GM18867 (cell line): ENCODE measurements at regions not wholly inside any gene's neighbourhood (a gene's known extent, or its start where the extent isn't known, plus 50 kb on each side); places are given as distances from the start of the nearest gene placed in this dataset.
"Not testable (repeated sequence)": the region's sequence is repeated elsewhere in the genome, so short reads cannot be mapped to it uniquely, and the experiment has no call there.

Experiments used
- ATAC-seq: cut with Tn5 transposase; IDR thresholded peaks from one replicate; pipeline ENCODE4 v1.9.1; 2021; ENCODE audit warnings: mild to moderate bottlenecking, moderate library complexity; ENCODE audit not compliant: unreplicated experiment

DNA sequence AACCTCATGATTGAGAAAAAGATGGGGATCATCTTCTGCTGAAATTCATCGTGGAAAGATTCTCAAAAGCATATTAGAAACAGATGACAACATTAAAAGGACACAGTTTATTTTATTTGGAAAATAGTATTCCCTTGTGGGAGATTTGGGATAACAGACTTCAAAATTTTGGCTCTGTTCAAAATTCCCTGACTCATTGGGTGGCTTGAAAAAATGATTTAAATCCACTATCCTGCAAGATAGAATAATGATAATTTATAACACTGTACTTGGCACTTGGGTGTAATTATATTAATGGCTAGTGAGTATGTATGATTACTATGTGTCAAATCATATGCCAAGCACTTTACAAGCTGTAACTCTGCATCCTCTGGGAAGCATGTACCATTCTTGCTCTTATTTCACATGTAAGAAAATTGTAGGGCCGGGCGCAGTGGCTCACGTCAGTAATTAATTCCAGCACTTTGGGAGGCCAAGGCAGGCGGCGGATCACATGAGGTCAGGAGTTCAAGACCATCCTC lies 128.8 kb downstream of the LMNTD1 start:
- ATAC-seq: no peak

DNA sequence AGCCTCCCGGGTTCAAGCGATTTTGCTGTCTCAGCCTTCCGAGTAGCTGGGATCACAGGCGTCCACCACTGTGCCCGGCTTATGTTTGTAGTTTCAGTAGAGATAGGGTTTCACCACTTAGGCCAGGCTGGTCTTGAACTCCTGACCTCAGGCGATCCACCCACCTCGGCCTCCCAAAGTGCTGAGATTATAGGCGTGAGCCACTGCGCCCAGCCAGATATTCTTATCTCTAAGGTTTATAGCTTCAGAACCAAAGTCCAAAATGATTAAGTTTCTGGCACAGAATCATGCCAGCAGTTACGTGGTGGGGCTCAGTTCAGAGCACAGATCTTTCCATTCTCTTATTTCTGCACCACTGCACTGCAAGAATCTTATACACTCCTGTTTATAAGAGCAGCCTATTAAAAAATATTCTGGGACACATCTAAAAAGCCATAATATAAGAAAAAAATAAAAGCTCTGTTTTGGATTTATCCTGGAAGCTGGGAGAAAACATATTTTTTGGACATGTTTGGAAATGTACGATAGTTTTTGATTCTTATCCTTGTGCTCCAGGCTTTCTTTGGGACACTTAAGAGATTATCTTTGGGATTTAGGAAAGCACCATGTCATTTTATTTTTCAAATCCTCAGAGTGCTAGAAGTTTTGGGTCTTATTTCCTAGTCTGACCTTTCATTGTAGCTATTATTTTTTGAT lies 129.6 kb downstream of the LMNTD1 start:
- no peak for ATAC-seq

DNA sequence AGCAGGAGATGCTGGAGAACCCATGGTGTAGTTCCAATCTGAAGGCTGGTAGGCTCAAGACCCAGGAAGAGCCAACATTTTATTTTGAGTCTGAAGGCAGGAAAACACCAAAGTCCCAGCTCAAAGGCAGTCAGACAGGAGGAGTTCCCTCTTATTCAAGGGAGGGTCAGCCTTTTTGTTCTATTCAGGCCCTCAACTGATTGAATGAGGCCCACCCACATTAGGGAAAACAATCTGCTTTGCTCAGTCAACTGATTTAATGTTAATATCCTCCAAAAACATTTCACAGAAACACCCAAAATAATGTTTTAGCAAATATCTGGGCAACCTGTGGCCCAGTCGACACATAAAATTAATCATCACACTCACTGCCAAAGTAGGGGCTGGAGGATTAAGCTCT lies 130.8 kb downstream of the LMNTD1 start:
- ATAC-seq: no peak

DNA sequence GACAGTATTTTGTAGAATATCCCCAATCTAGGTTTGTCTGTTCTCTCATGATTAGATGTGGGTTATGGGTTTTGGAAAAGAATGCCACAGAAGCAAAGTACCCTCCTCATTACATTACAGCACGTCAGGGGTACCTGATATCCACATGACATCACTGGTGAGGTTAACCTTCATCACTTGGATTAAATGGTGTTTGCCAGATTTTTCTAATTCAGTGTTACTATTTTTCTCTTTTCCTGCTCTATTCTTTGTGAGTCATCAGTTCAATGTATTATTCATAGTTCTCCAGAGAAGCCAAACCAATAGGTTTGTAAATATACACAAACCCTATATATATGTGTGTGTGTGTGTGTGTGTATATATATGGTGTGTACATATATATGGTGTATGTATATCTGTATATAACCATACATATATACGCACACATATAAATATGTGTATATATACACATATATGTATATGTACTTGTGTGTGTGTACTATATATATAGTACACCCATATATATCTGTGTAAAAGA lies 131.4 kb downstream of the LMNTD1 start:
- ATAC-seq: no peak

DNA sequence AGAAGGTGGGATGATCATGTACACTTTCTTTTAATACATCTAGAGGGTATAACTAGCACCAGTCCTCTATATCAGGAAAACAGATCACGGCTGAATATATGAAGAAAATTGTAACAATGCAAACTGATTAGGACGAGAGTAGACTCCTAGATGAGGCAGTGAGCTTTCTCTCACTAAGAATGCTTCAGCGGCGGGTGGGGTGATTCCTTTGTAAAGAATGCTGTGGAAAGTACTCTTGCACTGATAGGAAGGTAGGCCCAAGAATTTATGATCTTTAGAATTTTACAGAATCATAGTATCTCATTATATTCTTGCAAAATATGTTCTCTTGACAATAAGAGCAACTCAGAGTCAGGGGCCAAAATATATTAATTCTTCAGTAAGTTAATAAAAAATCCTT lies 133.0 kb downstream of the LMNTD1 start:
- ATAC-seq: no peak

DNA sequence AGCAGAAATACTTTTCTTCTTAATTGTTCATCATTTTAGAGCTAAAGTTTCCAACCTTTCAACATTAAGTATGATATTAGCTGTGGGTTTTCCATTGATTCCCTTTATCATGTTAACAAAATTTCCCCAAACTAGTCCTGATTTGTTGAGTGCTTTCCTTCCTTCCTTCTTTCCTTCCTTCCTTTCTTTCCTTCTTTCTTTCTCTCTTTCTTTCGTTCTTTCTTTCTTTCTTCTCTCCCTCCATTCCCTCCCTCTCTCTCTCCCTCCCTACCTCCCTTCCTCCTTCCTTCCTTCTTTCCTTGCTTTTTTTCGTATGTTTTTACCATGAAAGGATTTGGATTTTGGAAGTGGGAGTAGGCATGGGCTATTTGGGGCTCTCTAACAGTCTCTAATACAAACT lies 133.5 kb downstream of the LMNTD1 start:
- no peak for ATAC-seq

DNA sequence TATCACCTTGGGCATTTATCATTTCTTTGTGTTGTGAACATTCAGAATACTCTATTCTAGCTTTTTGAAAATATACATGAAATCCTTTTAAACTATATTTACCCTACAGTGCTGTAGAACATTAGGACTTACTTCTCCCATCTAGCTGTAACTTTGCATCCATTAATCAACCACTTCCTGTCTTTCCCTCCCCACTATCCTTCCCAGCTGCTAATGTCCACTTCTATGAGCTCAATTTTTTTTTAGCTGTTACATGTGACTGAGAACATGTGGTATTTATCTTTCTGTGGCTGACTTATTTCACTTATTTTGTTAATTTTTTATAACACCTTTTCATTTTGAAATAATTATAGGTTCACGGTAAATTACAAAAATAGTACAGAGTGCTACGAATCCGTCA lies 136.0 kb downstream of the LMNTD1 start:
- ATAC-seq: no peak

DNA sequence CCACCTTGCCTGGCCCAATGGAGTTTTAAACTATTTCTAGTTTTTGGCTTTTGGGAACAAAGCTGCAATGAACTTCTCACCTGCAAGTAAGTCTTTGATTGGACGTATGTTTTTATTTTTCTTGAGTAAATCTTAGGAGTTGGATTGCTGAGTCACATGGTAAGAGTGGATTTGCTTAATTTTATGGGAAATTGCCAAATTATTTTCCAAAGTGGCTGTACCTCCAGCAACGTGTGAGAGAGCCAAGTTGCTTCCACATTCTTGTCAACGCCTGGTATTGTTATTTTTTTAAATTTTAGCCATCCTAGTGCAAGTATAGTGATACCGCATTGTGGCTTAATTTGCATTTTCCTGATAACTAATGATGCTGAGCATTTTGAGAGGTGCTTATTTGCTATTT lies 136.6 kb downstream of the LMNTD1 start:
- ATAC-seq: no peak

DNA sequence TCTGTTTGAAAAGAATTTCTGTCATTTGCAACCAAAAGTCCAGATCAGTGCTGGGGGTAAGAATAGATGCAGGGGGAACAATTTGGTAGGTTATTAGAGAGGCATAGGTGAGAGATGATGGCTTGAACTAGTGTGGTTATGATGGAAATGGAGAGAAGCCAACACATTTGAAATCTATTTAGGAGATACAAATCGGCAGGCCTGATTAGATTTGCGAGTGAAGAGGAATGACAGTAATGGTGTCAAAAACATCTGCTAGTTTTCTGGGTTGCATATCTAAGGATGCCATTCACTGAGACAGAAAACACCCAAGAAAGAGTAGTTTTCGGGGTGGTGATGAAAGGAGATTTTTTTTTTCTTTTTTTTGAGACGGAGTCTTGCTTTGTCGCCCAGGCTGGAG lies 138.1 kb downstream of the LMNTD1 start:
- ATAC-seq: no peak

DNA sequence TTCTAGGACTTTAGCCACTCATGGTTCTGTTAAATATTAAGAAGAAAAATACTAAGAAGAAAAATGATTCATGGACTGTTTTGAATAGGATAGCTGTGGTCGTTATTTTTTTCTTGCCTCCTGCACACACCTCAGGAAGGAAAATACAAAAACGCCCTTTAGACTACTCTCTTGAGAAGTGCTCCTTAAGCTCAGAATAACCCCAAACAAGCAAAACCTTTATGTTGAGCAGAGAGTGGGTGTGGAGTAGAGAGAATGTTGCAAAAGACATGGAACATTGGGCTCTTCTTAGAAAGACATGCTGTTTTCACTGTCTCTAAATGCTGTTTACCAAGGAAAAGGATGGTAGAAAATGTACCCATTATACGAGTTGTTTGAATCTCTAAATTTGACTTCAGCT lies 140.3 kb downstream of the LMNTD1 start:
- ATAC-seq: no peak

DNA sequence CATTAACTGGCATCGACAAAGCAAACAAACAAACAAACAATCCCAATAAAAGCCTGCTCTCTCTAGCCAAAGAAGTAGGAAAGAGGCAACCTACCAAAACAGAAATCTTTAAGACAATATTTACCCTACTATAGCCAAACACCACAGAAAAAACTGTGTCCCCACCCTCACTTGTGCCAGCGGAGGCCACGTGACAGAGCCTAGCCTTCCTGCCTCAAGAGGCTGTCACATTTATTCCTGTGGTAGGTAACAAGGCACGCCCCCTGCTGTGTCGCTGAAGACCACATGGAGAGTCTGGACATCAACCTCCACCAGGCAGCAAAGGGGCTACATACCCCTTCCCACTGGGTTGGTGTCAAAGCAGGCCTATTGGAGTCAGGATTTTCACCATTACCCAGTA lies 148.1 kb downstream of the LMNTD1 start:
- no peak for ATAC-seq

DNA sequence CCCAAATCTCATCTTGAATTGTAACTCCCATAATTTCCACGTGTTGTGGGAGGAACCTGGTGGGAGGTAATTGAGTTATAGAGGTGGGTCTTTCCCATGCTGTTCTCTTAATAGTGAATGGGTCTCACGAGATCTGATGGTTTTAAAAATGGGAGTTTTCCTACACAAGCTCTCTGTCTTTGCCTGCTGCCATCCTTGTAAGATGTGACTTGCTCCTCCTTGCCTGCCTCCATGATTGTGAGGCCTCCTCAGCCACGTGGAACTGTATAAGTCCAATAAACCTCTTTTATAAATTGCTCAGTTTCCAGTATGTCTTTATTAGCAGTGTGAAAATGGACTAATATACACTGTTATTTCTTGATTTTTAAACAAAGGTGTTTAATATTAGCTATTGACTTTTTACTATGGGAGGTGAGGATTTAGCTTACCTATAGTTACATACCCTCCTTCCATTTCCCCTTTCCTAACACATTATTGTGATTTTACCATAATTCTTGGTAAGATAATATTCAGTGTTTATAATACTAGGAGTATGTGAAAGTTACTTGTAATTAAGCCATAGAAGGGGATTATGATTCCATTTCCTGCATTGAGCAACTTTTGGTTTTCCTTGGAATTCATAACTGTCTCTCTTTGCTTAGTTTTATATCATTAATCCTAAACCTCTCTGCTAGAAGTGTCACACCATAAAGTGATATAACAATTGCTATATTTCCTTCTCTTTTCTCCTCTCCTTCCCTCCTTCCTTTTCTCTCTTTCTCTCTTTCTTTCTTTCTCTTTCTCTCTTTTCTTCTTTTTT lies 151.0 kb upstream of the KRAS start:
- ATAC-seq: no peak

DNA sequence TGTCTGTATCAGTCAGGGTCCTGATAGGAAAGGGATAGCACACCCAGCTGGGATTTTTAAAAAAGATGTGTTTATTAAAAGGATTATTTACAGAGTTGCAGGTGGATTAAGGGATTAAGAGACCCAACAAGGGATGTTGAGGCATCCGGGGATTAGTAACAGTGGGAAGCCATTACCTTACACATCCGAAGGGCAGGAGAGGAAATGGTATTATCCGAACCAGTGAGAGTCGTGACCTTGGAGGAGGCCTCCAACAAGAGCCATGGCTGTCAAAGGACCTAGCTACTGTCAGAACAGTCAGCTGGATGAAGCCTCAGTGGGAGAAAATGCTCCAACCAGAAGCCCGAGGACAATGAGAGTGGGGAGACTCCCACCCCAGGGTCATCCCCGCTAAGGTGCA lies 146.3 kb upstream of the KRAS start:
- no peak for ATAC-seq

DNA sequence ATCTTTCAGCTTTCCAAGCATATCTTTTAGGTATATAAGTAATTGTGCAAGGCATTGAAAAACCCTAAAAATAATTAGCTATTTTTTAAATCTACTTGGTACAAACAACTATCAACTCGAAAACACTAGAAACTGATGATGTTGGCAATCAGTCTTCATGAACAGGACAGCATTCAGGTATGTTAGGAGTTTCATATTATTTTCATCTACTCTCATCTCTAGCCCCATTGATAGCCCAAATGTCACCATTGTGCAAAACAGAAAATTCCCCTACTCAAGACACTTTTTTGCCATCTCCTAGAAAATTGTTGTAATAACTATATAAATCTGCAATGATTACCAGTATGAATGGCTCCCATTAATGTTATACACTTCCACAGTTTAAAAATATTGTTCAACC lies 144.5 kb upstream of the KRAS start:
- ATAC-seq: no peak

DNA sequence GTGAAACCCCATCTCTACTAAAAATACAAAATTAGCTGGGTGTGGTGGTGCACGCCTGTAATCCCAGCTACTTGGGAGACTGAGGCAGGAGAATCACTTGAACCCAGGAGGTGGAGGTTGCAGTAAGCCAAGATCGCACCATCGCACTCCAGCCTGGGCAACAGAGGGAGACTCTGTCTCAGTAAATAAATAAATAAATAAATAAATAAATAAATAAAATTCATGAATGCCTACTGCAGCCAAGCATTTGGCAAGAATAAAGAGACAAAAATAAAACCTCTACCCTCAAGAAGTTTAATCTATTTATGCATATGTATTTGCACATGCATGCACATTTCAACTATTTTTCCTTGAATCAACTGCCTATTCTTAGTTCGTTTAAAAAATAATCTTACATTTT lies 144.0 kb upstream of the KRAS start:
- not testable (repeated sequence) for ATAC-seq

DNA sequence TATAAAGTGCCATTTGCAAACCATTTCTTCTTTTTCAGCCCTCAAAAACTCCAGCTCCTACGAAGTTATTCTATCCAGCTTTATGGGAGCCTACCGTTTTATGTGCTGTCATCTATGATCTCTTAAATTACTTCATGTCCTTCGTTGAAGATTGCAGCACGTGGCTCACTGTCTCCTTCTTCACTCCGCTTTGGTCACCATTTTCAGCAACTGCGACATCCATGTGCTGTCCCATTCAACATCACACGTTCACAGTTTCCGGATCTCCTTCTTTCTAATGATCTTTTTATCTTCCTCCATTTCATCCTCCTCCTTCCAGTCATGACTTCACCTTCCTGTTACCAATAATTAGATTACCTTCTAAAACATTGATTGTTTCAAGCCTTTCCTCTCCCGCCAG lies 143.3 kb upstream of the KRAS start:
- no peak for ATAC-seq

DNA sequence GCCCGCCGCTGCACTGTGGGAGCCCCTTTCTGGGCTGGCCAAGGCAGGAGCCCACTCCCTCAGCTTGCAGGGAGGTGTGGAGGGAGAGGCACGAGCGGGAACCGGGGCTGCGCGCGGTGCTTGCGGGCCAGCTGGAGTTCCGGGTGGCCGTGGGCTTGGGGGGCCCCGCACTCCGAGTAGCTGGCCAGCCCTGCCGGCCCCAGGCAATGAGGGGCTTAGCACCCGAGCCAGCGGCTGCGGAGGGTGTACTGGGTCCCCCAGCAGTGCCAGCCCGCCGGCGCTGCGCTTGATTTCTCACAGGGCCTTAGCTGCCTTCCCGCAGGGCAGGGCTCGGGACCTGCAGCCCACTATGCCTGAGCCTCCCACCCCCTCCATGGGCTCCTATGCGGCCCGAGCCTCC lies 140.6 kb upstream of the KRAS start:
- not testable (repeated sequence) for ATAC-seq

DNA sequence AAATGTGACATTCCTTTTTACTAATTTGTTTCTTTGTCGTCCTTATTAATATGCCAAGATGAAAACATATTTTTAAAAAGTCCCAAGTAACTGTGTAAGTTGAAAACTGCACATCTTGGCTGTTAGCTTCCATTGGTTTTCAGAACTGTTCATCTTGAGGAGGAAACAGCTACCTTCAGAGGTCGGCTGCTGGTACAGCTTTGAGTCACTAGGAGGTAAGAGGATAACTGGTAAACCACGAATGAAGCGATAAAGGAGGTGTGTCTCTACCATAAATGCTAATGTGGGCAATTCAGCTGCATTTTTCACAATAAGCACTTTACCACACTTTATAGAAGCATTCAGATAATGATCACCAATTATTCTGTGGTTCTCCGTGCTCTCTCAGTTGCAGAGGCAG lies 137.5 kb upstream of the KRAS start:
- no peak for ATAC-seq

DNA sequence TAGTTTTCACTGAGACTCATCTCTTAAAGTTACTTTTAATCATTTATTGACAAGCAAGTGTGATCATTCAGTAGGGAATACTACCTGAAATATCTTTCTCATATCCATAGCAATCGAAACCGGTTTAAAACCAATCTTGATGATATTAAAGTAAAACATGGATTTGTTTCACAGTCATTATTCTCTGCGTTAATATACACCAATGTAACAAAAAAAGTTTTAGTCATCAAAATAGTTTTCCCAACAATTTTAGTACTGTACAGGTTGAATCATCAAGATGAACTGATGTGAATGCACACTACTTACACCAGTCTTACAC lies 137.0 kb upstream of the KRAS start:
- ATAC-seq: no peak

DNA sequence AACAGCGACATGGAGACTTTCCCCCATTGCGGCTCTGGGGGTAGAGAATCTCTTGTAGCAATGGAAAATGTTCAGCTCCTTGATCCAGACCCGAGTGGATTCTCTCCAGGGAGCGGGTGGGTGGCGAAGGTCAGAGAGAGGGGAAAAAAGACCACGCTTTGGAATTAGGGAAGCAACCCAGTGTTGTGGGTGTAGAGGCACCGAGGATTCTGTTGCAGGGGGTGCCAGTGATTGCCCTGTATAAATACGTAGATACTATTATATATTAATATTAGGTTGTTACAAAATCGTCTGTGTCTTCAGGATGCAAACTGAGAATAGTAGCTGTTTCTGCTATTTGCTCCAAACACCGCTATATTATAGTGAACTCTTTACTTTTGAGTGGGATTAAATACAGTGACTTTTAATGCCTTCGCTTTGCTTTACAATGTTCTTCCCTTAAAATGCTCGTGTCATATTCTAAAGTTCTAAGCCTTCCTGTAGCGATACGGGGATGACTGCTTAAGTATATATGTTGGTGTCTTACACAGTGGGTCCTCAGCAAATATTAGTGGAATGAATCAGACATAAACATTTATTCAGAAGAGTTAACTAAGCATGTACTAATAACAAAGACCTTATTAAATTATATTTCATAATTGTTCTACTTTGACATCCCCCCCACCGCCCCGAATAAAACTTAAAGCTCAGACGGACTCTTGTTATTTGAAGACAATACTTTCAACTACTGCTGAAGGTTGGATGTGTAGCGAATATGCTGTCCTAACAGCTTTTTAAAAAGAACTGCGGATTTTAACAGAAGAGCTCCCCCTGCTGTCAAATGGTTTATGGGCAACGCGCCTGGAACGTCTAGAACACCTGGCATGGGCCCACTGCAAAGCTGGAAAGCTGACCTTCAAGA lies 136.4 kb upstream of the KRAS start:
- ATAC-seq: peak; percentile 28

DNA sequence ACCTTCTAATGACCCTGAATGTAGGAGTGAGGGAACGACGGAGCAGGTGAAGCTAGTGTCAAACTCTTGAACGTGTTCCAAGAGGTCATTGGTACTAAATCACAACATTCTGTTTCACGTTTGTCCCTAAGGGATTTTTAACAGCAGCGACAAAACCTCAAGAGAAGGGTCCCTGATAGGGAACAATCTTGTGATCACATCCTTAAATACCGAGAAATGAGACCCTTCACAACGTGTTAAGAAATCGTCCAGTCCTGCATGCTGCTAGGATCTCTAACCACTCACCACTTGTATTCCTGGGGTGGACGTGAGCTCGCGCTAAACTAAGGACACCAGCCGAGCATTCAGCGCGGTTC lies 134.1 kb upstream of the KRAS start:
- no peak for ATAC-seq
